C4-2B (cell line): ENCODE measurements at regions not wholly inside any gene's neighbourhood (a gene's known extent, or its start where the extent isn't known, plus 50 kb on each side); places are given as distances from the start of the nearest gene placed in this dataset.

Experiments
- H3K27ac ChIP-seq: fragments of 450-650 bp; 2 replicates; pipeline ENCODE4 v1.5.1; 2017
- ZFX ChIP-seq: fragments of 450-650 bp; IDR thresholded peaks from 2 replicates; pipeline ENCODE4 v1.6.1; 2017
- TF ChIP-seq, protein P1 (sequence below): fragments of 450-650 bp; conservative IDR thresholded peaks from 2 replicates; pipeline ENCODE4 v1.5.1; 2017; ENCODE audit warnings: mild to moderate bottlenecking

DNA sequence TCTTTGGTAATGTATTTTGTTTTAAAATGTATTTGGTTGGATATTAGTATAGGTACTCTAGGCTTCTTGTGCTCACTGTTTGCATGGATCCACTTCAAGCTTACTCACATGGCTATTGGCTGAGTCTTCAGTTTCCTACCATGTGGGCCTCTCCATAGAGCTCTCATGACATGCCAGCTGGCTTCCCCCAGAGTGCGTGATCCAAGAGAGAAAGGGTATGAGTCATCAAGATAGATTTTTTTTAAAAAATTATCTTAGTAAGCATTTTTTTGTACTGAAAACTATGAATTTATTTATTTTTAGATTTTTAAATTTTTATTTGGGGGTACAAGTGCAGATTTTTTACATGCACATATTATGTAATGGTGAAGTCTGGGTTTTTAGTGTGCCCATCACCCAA is 219.1 kb upstream of the AMOT start:
- TF ChIP-seq, protein P1, sequence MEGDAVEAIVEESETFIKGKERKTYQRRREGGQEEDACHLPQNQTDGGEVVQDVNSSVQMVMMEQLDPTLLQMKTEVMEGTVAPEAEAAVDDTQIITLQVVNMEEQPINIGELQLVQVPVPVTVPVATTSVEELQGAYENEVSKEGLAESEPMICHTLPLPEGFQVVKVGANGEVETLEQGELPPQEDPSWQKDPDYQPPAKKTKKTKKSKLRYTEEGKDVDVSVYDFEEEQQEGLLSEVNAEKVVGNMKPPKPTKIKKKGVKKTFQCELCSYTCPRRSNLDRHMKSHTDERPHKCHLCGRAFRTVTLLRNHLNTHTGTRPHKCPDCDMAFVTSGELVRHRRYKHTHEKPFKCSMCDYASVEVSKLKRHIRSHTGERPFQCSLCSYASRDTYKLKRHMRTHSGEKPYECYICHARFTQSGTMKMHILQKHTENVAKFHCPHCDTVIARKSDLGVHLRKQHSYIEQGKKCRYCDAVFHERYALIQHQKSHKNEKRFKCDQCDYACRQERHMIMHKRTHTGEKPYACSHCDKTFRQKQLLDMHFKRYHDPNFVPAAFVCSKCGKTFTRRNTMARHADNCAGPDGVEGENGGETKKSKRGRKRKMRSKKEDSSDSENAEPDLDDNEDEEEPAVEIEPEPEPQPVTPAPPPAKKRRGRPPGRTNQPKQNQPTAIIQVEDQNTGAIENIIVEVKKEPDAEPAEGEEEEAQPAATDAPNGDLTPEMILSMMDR, result no peak
- no peak for TF ChIP-seq ZFX
- H3K27ac ChIP-seq, result no peak overlapping the region

DNA sequence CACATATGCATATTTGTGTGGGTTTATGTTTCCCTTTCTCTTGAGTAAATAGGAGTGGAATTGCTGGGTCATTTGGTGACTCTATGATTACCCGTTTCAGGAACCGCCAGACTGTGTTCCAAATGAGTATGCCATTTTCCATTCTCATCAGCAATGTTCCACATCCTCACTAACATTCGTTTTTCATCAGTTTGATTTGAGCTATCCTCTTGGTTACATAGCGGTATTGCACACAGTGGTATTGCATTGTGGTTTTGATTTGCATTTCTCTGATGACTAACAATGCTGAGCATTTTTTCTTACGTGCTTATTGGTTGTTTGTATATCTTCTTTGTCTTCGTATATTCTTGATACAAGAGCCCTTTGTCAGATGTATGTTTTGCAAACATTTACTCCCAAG is 218.0 kb upstream of the AMOT start:
- no peak overlapping the region for H3K27ac ChIP-seq
- TF ChIP-seq ZFX, result no peak
- TF ChIP-seq, protein P1, result no peak

DNA sequence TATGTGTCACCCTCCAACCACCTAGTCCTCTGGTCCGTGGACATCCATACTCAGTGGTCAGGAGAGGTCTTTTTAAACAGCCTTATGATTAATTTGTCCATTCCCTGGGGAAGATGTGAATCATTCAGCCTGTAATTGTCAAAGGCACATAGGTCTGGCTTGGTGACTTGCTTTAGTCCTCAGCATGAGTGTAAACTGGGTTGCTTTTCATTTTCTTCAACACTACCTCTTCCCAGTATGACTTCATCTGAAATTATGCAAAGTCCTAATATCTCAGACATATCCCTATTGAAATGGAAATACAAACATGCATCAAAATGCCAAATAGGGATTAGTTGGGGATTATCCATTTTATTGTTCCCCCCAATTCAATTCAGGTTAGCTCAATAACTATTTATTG is 208.3 kb upstream of the AMOT start:
- TF ChIP-seq, protein P1, result no peak
- no peak for TF ChIP-seq ZFX
- H3K27ac ChIP-seq, result no peak overlapping the region

DNA sequence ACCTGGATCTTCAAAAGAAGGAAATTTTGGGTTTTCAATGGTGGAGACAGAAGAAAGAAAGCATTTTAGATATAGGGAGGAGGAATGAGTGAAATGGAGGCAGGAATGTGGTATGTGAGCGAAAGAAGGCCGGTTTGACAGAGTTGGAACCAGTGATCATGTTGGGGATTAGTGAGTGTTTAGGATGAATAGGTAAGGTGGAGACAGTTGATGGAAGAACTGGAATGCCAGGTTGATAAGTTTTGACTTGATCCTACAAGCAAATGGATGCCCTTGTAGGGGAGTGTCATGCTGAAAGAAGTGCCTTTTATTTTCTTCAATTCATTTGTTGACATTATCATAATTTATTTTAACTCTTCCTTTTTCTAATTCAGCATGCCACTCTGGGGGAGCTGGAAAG is 207.8 kb upstream of the AMOT start:
- no peak overlapping the region for H3K27ac ChIP-seq
- TF ChIP-seq, protein P1, result no peak
- TF ChIP-seq ZFX, result no peak

DNA sequence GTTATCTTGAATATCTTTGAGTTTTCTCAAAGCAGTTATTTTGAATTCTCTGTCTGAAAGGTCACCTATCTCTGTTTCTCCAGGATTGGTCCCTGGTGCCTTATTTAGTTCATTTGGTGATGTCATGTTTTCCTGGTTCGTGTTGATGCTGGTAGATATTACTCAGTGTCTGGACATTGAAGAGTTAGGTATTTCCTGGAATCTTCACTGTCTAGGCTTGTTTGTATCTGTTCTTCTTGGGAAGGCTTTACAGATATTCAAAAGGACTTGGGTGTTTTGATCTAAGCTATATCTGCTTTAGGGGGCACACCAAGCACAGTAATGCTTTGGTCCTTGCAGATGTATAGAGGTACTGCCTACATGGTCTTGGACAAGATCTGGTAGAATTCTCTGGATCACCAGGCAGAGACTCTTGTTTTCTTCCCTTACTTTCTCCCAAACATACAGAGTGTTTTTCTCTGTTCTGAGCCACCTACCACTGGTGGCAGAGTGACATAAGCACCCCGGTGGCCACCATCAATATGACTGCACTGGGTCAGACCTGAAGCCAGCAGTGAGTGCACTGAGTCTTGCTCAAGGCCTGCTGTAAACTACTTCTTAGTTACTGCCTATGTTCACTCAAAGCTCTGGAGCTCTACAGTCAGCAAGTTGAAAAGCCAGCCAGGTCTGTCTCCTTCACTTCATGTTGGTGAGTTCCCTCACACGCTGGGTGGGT is 193.5 kb upstream of the AMOT start:
- TF ChIP-seq, protein P1, result no peak
- TF ChIP-seq ZFX, result no peak

DNA sequence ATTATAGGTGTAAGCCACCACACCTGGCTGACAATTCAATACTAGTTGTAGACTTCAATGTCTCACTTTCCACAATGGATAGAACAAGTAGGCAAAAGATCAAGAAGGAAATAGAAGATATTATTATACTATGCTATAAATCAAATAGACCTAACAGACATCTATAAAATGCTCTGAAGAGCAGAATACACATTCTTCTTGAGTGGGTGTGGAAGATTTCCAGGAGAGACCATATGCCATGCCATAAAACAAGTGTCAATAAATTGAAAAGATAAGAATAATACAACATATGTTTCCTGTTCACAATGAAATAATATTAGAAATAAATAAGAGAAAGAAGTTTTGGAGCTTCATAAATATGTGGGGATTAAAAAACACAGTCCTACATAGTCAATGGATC is 179.3 kb upstream of the AMOT start:
- no peak overlapping the region for H3K27ac ChIP-seq
- TF ChIP-seq, protein P1, result no peak
- TF ChIP-seq ZFX, result no peak

More for the DNA sequence above, 193.5 kb upstream of the AMOT start:
- H3K27ac ChIP-seq, result no peak overlapping the region

DNA sequence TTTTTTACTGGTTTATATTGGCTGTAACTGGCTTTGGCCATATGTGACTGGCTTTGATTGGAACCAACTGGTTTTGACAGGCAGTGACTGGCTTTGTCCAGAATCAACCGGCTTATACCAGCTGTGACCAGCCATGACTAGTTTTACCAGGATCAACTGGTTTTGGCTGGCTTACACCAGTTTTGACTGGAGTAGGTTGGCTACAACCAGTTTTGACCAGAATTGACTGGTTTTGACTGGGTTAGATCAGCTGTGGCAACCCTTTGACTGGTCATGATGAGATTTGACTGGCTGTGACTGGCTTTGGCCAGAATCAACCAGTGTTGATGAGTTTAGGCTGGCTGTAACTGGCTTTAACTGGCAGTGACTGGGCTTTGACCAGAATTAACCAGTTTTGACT is 169.2 kb upstream of the AMOT start:
- H3K27ac ChIP-seq, result no peak overlapping the region
- TF ChIP-seq ZFX, result no peak
- TF ChIP-seq, protein P1, result no peak
